Ascending aorta (tissue), 2 donors: ENCODE measurements at regions not wholly inside any gene's neighbourhood (a gene's known extent, or its start where the extent isn't known, plus 50 kb on each side); places are given as distances from the start of the nearest gene placed in this dataset.

ENCODE experiments used
- DNase-seq, 2 donors: peaks; one replicate each; pipeline ENCODE4 v3.0.0-alpha.2; 2019; ENCODE audit warnings: low spot score in 2 of 2
- H3K27ac ChIP-seq, 2 donors: fragments of 200-600 bp; sonication (generic); one replicate each; pipeline ENCODE4 v1.5.1; 2016 to 2017; ENCODE audit warnings: mild to moderate bottlenecking in 1 of 2
- H3K27me3 ChIP-seq: fragments of 200-600 bp; sonication (generic); one replicate; pipeline ENCODE4 v1.5.1; 2017
- H3K36me3 ChIP-seq, 2 donors: fragments of 200-600 bp; sonication (generic); one replicate each; pipeline ENCODE4 v1.5.1; 2016
- H3K4me1 ChIP-seq, 2 donors: fragments of 200-600 bp; sonication (generic); one replicate each; pipeline ENCODE4 v1.5.1; 2016 to 2017; ENCODE audit warnings: mild to moderate bottlenecking in 1 of 2
- H3K4me3 ChIP-seq, 2 donors: fragments of 200-600 bp; sonication (generic); one replicate each; pipeline ENCODE4 v1.5.1; 2016 to 2017; ENCODE audit warnings: mild to moderate bottlenecking in 1 of 2
- H3K9me3 ChIP-seq, 2 donors: fragments of 200-600 bp; sonication (generic); one replicate each; pipeline ENCODE4 v1.5.1; 2016
- intact Hi-C: fragments of 100-400 bp; cut with DNase I; formaldehyde crosslinking; loops from one replicate; pipeline ENCODE4 v1.15.1; 2023
- TF ChIP-seq, protein P1 (sequence below), 3 experiments: fragments of 200-600 bp in 2 of 3; fragments of 450-650 bp in 1 of 3; sonication (generic) in 2 of 3; IDR thresholded peaks; one replicate each; pipeline ENCODE4 v1.5.1; 2016 to 2019; ENCODE audit warnings: antibody characterized with exemption in 3 of 3, mild to moderate bottlenecking in 1 of 3, moderate library complexity in 1 of 3

DNA sequence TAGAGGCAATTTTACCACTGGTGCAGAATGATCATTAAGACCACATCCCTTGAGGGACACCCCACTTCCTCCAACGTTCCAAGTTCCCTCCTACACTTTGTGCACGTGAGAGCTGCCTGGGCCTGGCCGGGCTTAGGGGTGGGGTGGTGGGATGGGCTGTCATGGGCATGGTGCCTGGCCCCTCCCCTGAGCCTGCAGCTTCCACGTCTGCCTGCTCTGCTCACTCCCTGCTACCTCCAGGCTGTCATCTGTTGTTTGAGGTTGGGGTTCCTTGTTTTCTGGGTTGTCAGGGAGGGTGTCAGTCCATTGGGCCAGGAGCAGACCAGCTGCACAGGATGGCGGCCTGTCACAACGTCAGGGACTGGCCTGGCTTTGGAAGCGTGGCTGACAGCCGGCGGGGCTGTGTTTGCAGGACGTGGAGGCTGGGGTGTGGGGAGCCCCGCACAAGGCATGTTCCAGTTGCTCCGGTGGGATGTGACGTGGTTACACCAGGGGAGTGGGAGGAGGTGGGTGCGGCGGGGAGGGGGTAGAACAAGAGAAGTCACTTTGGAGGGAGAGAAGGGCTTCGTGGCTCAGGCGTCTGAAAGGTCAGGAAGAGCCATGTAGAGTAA is 72.3 kb downstream of the RTP5 start:
- H3K4me3 ChIP-seq = no peak overlapping the region
- H3K36me3 ChIP-seq = no peaks in the 10 kb centered on the region
- no peak for DNase-seq
- H3K27me3 ChIP-seq = no peaks in the 10 kb centered on the region
- H3K4me1 ChIP-seq = no peaks in the 10 kb centered on the region
- intact Hi-C loops = no loop called here
- TF ChIP-seq, protein P1, sequence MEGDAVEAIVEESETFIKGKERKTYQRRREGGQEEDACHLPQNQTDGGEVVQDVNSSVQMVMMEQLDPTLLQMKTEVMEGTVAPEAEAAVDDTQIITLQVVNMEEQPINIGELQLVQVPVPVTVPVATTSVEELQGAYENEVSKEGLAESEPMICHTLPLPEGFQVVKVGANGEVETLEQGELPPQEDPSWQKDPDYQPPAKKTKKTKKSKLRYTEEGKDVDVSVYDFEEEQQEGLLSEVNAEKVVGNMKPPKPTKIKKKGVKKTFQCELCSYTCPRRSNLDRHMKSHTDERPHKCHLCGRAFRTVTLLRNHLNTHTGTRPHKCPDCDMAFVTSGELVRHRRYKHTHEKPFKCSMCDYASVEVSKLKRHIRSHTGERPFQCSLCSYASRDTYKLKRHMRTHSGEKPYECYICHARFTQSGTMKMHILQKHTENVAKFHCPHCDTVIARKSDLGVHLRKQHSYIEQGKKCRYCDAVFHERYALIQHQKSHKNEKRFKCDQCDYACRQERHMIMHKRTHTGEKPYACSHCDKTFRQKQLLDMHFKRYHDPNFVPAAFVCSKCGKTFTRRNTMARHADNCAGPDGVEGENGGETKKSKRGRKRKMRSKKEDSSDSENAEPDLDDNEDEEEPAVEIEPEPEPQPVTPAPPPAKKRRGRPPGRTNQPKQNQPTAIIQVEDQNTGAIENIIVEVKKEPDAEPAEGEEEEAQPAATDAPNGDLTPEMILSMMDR (IDR thresholded peaks at IDR 0.05) = no peak
- no peak overlapping the region for H3K27ac ChIP-seq
- H3K9me3 ChIP-seq = no peaks in the 10 kb centered on the region

GRCh38 chr2:241942416-241943208 is 73.1 kb downstream of the RTP5 start:
- H3K4me3 ChIP-seq = no peak overlapping the region
- intact Hi-C loops = no loop called here
- TF ChIP-seq, protein P1 (IDR thresholded peaks at IDR 0.05) = no peak
- H3K27me3 ChIP-seq = no peaks in the 10 kb centered on the region
- H3K4me1 ChIP-seq = no peaks in the 10 kb centered on the region
- H3K9me3 ChIP-seq = no peaks in the 10 kb centered on the region
- DNase-seq = no peak
- H3K36me3 ChIP-seq = no peaks in the 10 kb centered on the region
- no peak overlapping the region for H3K27ac ChIP-seq

DNA sequence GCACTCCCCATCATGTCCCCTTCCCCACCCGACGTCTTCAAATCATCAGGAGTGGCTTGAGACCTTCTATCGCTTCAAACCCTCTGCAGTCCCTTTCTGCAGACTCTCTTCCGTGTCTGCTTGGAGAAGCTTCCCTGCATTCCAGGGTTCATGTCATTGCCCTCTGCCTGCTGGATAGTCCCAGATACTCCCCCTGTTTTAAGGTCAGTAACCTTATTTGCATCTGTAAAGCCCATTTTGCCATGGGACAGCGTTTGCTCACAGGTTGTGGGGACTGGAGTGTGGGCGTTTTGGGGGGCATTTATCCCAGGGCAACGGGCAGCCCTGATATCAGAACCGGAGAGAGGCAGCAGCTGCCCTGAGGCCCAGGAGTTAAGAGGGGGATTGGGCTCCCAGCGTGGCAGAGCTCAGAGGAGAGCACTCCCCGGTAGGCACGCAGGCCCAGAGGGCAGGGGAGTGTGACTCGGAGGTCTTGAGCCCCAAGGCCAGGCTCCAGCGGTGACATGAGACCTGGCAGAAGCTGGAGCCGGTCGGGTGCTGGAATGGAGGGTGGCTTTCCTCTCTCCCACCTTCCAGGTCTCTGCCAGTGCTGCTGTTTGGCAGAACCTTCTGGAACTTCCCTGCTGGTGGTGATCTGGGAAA is 73.8 kb downstream of the RTP5 start:
- H3K27me3 ChIP-seq = no peaks in the 10 kb centered on the region
- intact Hi-C loops = no loop called here
- H3K4me1 ChIP-seq = no peaks in the 10 kb centered on the region
- H3K9me3 ChIP-seq = no peaks in the 10 kb centered on the region
- H3K4me3 ChIP-seq = no peak overlapping the region
- TF ChIP-seq, protein P1 (IDR thresholded peaks at IDR 0.05) = no peak
- no peaks in the 10 kb centered on the region for H3K36me3 ChIP-seq
- no peak for DNase-seq
- no peak overlapping the region for H3K27ac ChIP-seq

DNA sequence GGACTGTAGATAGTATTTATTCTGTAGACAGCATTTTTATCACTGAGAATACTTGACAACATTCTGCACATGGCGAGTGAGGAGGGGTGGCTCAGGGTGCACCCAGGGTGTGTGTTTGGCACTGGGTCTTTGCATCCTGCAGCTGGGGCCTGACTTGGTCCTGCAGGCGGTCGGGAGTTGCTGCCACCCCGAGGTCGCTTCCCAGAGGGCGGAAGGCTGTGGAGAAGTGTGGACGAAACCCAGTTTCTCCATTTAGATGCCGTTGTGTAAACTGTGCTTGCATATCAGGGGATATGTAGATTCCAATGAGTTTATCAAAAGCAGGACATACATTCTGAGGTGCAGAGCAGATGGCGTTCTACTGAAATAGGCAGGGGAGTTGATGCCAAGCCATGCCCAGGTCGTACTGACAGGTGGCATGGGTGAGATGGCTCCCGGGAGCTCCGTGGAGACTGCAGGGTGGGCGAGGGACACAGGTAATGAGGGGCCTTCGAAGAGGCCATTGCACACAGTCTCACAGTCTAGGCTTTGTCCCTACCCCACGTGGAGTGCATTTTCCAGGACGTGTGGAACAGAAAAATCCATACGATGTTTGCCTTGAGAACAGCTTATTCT is 74.5 kb downstream of the RTP5 start:
- Histone ChIP-seq H3K9me3 (no peaks in the 10 kb centered on the region), H3K27ac (no peak overlapping the region), H3K4me3 (no peak overlapping the region), H3K27me3 (no peaks in the 10 kb centered on the region), H3K36me3 (no peaks in the 10 kb centered on the region), H3K4me1 (no peaks in the 10 kb centered on the region)
- TF ChIP-seq, protein P1 (IDR thresholded peaks at IDR 0.05) = no peak
- no peak for DNase-seq
- intact Hi-C loops = no loop called here

GRCh38 chr2:241944821-241945220 is 75.3 kb downstream of the RTP5 start:
- no peak for DNase-seq
- no peaks in the 10 kb centered on the region for H3K9me3 ChIP-seq
- H3K4me1 ChIP-seq = no peaks in the 10 kb centered on the region
- H3K27ac ChIP-seq = no peak overlapping the region
- H3K27me3 ChIP-seq = no peaks in the 10 kb centered on the region
- no peaks in the 10 kb centered on the region for H3K36me3 ChIP-seq
- TF ChIP-seq, protein P1 (IDR thresholded peaks at IDR 0.05) = no peak
- intact Hi-C loops = no loop called here
- H3K4me3 ChIP-seq = no peak overlapping the region
